ENCODE measurements at regions not wholly inside any gene's neighbourhood (a gene's known extent, or its start where the extent isn't known, plus 50 kb on each side); places are given as distances from the start of the nearest gene placed in this dataset.

GRCh38 chr9:118931941-118932340 lies 437.3 kb downstream of the BRINP1 start (continued):
- TF ChIP-seq ZNF217 (IDR thresholded peaks at IDR 0.05) (no peak), RUNX3 (IDR thresholded peaks at IDR 0.05; ENCODE audit: low read length) (no peak), ZBTB33 (IDR thresholded peaks at IDR 0.05) (no peak), ATF7 (IDR thresholded peaks at IDR 0.05; ENCODE audit: low read depth) (no peak), CUX1 (IDR thresholded peaks at IDR 0.05; ENCODE audit: insufficient replicate concordance, low read depth, low read length) (no peak)

- intact Hi-C loops (cut with micrococcal nuclease; ENCODE audit: unreplicated experiment) (no loop called here), in situ Hi-C loops (cut with MboI) (no loop called here)
- no peak overlapping the region for H3K4me3 ChIP-seq
- H3K9me3 ChIP-seq (replicated peaks; ENCODE audit: control insufficient read depth, insufficient read depth, low read length): no peaks in the 10 kb centered on the region
- SMC1A ChIA-PET (ENCODE audit: uncharacterized antibody, unreplicated experiment): interaction anchor here (1.4 kb wide), 1 partner anchor 14 kb away, joined by 3 read pairs; no protein-coding TSS in a partner anchor
- no peaks in the 10 kb centered on the region for H3K27me3 ChIP-seq (replicated peaks in 1 of 2; ENCODE audit: control insufficient read depth in 2 of 2, insufficient read depth in 2 of 2, low read length in 1 of 2)
- H4K20me1 ChIP-seq (ENCODE audit: control insufficient read depth, insufficient read depth): no peaks in the 10 kb centered on the region
- H2AFZ ChIP-seq (ENCODE audit: control insufficient read depth, low read depth, low read length): no peak overlapping the region
- CTCF ChIA-PET: no interaction called here
- ATAC-seq (no peak), FAIRE-seq (no peak), DNase-seq (ENCODE audit: low read depth, low spot score) (no peak)
- POLR2A ChIA-PET: no interaction called here
- no peak overlapping the region for H3K27ac ChIP-seq (ENCODE audit: control insufficient read depth, insufficient read depth)
- RAD21 ChIA-PET (ENCODE audit: unreplicated experiment): no interaction called here
- BruUV-seq (replicated peaks): no TSS peak
- H3K9ac ChIP-seq (ENCODE audit: control insufficient read depth, insufficient read depth, low read length): no peak overlapping the region
- H3K4me1 ChIP-seq (ENCODE audit: control insufficient read depth, insufficient read depth, low read length): no peaks in the 10 kb centered on the region
- H3K36me3 ChIP-seq (ENCODE audit: control insufficient read depth in 2 of 2, insufficient read depth in 2 of 2, low read length in 1 of 2): no peaks in the 10 kb centered on the region
- H3K4me2 ChIP-seq (ENCODE audit: control insufficient read depth, insufficient read depth): no peak overlapping the region
- H3K79me2 ChIP-seq (ENCODE audit: control insufficient read depth, insufficient read depth, low read length): no peaks in the 10 kb centered on the region
- TF ChIP-seq RFX5 (IDR thresholded peaks at IDR 0.05; ENCODE audit: low read depth, low read length) (no peak), HDAC2 (IDR thresholded peaks at IDR 0.05) (no peak), MAX (IDR thresholded peaks at IDR 0.05; ENCODE audit: low read depth, low read length) (no peak), MYC (IDR thresholded peaks at IDR 0.05; ENCODE audit: insufficient read depth, insufficient read length, insufficient replicate concordance, low read length, severe bottlenecking) (no peak), CREB1 (IDR thresholded peaks at IDR 0.05; ENCODE audit: low read depth) (no peak), HCFC1 (IDR thresholded peaks at IDR 0.05; ENCODE audit: low read length) (no peak), NKRF (conservative IDR thresholded peaks at IDR 0.05) (no peak), NRF1 (conservative IDR thresholded peaks at IDR 0.05; ENCODE audit: low read depth, low read length) (no peak), ATF2 (IDR thresholded peaks at IDR 0.05; ENCODE audit: low read length) (no peak)
Observed at GRCh38 chr9:118938581-118938980, 430.7 kb downstream of the BRINP1 start.

Measured in GM12878 (cell line).